ENCODE measurements at regions not wholly inside any gene's neighbourhood (a gene's known extent, or its start where the extent isn't known, plus 50 kb on each side); places are given as distances from the start of the nearest gene placed in this dataset.

- TF ChIP-seq CTCF (IDR thresholded peaks at IDR 0.05; ENCODE audit: low read depth, low read length, poor library complexity, severe bottlenecking) (no peak), EZH2phosphoT487 (IDR thresholded peaks at IDR 0.05; ENCODE audit: borderline replicate concordance, low read length) (no peak)
Observed at GRCh38 chr3:159018341-159018740, 216.5 kb downstream of the MFSD1 start.

Data from DOHH2 (cell line).